OCI-LY1 (cell line): ENCODE measurements at regions not wholly inside any gene's neighbourhood (a gene's known extent, or its start where the extent isn't known, plus 50 kb on each side); places are given as distances from the start of the nearest gene placed in this dataset.

Experiments
- CTCF ChIP-seq: fragments of 200-600 bp; sonication (generic), shearing (Covaris generic); IDR thresholded peaks from 2 replicates; pipeline ENCODE4 v1.5.1; 2017; ENCODE audit warnings: mild to moderate bottlenecking, antibody characterized with exemption, low read length, moderate library complexity, mixed read lengths
- EZH2 ChIP-seq: fragments of 200-600 bp; sonication (generic), shearing (Covaris generic); IDR thresholded peaks from 2 replicates; pipeline ENCODE4 v1.8.0; 2017; ENCODE audit warnings: borderline replicate concordance, mixed run types, mild to moderate bottlenecking, antibody characterized with exemption, low read length, moderate library complexity, mixed read lengths

GRCh38 chr13:33545492-33545891 is 259.9 kb upstream of the STARD13 start:
- no peak for TF ChIP-seq CTCF
- no peak for TF ChIP-seq EZH2
